Erythroblast (primary cell): ENCODE measurements at regions not wholly inside any gene's neighbourhood (a gene's known extent, or its start where the extent isn't known, plus 50 kb on each side); places are given as distances from the start of the nearest gene placed in this dataset.

ENCODE experiments used
- GATA1 ChIP-seq: IDR thresholded peaks from 2 replicates; pipeline ENCODE4 v1.6.1; 2011; ENCODE audit warnings: low read depth, mild to moderate bottlenecking, control low read depth, low read length, moderate library complexity
- POLR2A ChIP-seq: IDR thresholded peaks from 2 replicates; pipeline ENCODE4 v1.6.1; 2011; ENCODE audit warnings: mild to moderate bottlenecking, low read length

- TF ChIP-seq POLR2A (no peak), GATA1 (no peak)
Measured at GRCh38 chr5:30183795-30184194, 1009.7 kb upstream of the CDH6 start.
